SU-DHL-6 (cell line): ENCODE measurements at regions not wholly inside any gene's neighbourhood (a gene's known extent, or its start where the extent isn't known, plus 50 kb on each side); places are given as distances from the start of the nearest gene placed in this dataset.

Experiments
- H2AFZ ChIP-seq: fragments of 200-600 bp; sonication (generic); 2 replicates; pipeline ENCODE4 v1.6.1; 2014; ENCODE audit warnings: low read depth, mild to moderate bottlenecking, moderate library complexity, mixed read lengths, antibody characterized with exemption, low read length; ENCODE audit not compliant: severe bottlenecking
- H3F3A ChIP-seq: fragments of 200-600 bp; shearing (Covaris generic); 2 replicates; pipeline ENCODE4 v1.6.0; 2016; ENCODE audit warnings: antibody characterized with exemption, mild to moderate bottlenecking; ENCODE audit not compliant: insufficient read depth
- H3K27ac ChIP-seq: fragments of 200-600 bp; sonication (generic); 2 replicates; pipeline ENCODE4 v1.5.1; 2016; ENCODE audit warnings: low read depth, mild to moderate bottlenecking, low read length, moderate library complexity, mixed read lengths
- H3K27me3 ChIP-seq: fragments of 200-600 bp; sonication (generic), shearing (Covaris generic); 2 replicates; pipeline ENCODE4 v1.6.0; 2014; ENCODE audit warnings: mild to moderate bottlenecking, low read length
- H3K36me3 ChIP-seq: fragments of 200-600 bp; sonication (generic); 2 replicates; pipeline ENCODE4 v1.6.1; 2014; ENCODE audit warnings: mild to moderate bottlenecking, low read length, mixed read lengths
- H3K4me2 ChIP-seq: fragments of 300-600, 200-600 bp; shearing (Covaris generic), sonication (generic); 2 replicates; pipeline ENCODE4 v1.6.0; 2014; ENCODE audit warnings: low read length, low read depth, mild to moderate bottlenecking; ENCODE audit not compliant: poor library complexity, severe bottlenecking
- H3K4me3 ChIP-seq: fragments of 200-600 bp; sonication (generic); 2 replicates; pipeline ENCODE4 v1.5.1; 2014; ENCODE audit warnings: antibody characterized with exemption, low read length, mild to moderate bottlenecking, mixed read lengths; ENCODE audit not compliant: insufficient read depth, poor library complexity, severe bottlenecking
- H3K79me2 ChIP-seq: fragments of 200-600 bp; sonication (generic); 2 replicates; pipeline ENCODE4 v1.6.1; 2014; ENCODE audit warnings: mild to moderate bottlenecking, low read length, moderate library complexity; ENCODE audit not compliant: insufficient read depth
- H3K9ac ChIP-seq: fragments of 200-600 bp; sonication (generic); 2 replicates; pipeline ENCODE4 v1.7.0; 2014; ENCODE audit warnings: mild to moderate bottlenecking, low read length
- H3K9me2 ChIP-seq: fragments of 200-600 bp; sonication (generic); replicated peaks from 2 replicates; pipeline ENCODE4 v1.6.1; 2014; ENCODE audit warnings: low read length; ENCODE audit not compliant: insufficient read depth
- H3K9me3 ChIP-seq: fragments of 200-600 bp; sonication (generic); 2 replicates; pipeline ENCODE4 v1.6.1; 2014; ENCODE audit warnings: low read length, mixed read lengths; ENCODE audit not compliant: insufficient read depth
- H4K20me1 ChIP-seq: fragments of 200-600 bp; sonication (generic); 2 replicates; pipeline ENCODE4 v1.6.1; 2014; ENCODE audit warnings: low read depth, mild to moderate bottlenecking, antibody characterized with exemption, low read length, moderate library complexity, mixed read lengths
- EZH2phosphoT487 ChIP-seq: fragments of 200-600 bp; sonication (generic), shearing (Covaris generic); conservative IDR thresholded peaks from 2 replicates; pipeline ENCODE4 v1.6.1; 2018; ENCODE audit warnings: mild to moderate bottlenecking, antibody characterized with exemption, low read length, moderate library complexity, mixed read lengths
- TF ChIP-seq, protein P1 (sequence below): fragments of 200-600 bp; sonication (generic); IDR thresholded peaks from one replicate; pipeline ENCODE4 v1.5.1; 2017; ENCODE audit warnings: antibody characterized with exemption, mild to moderate bottlenecking, low read length, moderate library complexity; ENCODE audit not compliant: insufficient read depth, poor library complexity, severe bottlenecking

DNA sequence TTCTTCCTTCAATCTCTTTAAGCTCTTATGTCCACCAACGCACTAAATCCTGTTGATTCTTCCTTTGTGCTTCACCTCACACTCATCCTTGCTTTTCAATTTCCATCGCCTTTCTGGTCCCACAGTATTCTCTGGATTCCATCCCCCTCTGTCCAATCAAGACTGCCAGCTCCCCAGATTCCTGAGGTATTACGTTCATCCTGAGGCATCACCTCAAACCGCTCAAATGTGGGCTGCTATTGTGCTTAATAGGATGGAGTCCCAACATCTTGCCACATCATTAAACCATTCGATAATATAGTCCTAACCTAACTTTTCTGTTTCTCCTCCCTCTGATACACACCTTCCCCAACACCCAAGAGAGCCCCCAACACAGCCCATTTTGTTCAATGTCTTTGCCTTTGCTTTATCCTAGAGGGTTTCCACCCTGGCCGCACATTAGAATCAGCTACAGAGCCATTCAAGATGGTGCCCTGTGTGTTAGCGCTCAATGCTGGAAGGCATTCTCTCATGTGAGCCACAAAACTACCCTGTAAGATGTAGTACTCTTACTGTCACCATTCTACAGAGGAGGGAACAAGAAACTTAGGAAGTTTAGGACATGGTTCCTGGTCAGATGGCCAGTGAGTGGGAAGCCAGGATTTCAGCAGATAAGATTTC, 79.5 kb upstream of the LEP start:
- H3K9me3 ChIP-seq: no peaks in the 10 kb centered on the region
- TF ChIP-seq, protein P1, sequence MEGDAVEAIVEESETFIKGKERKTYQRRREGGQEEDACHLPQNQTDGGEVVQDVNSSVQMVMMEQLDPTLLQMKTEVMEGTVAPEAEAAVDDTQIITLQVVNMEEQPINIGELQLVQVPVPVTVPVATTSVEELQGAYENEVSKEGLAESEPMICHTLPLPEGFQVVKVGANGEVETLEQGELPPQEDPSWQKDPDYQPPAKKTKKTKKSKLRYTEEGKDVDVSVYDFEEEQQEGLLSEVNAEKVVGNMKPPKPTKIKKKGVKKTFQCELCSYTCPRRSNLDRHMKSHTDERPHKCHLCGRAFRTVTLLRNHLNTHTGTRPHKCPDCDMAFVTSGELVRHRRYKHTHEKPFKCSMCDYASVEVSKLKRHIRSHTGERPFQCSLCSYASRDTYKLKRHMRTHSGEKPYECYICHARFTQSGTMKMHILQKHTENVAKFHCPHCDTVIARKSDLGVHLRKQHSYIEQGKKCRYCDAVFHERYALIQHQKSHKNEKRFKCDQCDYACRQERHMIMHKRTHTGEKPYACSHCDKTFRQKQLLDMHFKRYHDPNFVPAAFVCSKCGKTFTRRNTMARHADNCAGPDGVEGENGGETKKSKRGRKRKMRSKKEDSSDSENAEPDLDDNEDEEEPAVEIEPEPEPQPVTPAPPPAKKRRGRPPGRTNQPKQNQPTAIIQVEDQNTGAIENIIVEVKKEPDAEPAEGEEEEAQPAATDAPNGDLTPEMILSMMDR: no peak
- TF ChIP-seq EZH2phosphoT487: no peak
- H3K27ac ChIP-seq: no peak overlapping the region
- no peak overlapping the region for H3K9ac ChIP-seq
- no peaks in the 10 kb centered on the region for H3K27me3 ChIP-seq
- no peaks in the 10 kb centered on the region for H3F3A ChIP-seq
- no peak overlapping the region for H3K4me3 ChIP-seq
- no peaks in the 10 kb centered on the region for H3K79me2 ChIP-seq
- H3K4me2 ChIP-seq: no peak overlapping the region
- no peaks in the 10 kb centered on the region for H3K9me2 ChIP-seq
- H3K36me3 ChIP-seq: no peaks in the 10 kb centered on the region
- no peak overlapping the region for H2AFZ ChIP-seq
- no peaks in the 10 kb centered on the region for H4K20me1 ChIP-seq

DNA sequence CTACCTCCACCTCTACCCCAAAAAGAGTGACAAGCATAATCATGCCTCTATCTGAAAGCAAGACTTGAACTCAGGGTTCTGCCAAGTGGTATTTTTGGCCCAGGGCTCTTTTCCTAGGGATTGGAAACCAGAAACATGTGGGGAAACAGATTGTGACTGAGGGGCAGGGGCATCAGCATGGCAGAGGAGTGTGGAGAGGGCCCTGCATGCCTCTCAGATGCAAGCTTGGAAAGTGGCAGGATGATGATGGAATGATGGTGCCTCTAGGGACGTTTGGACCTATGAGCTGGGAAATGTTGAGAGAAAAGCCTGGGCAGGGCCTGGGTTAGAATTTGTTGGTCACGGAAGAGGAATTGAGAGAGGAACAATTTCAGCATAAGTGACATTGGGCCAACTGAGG, 78.4 kb upstream of the LEP start:
- no peaks in the 10 kb centered on the region for H4K20me1 ChIP-seq
- no peaks in the 10 kb centered on the region for H3K79me2 ChIP-seq
- no peak overlapping the region for H3K4me3 ChIP-seq
- H2AFZ ChIP-seq: no peak overlapping the region
- no peak for TF ChIP-seq EZH2phosphoT487
- TF ChIP-seq, protein P1: no peak
- no peak overlapping the region for H3K4me2 ChIP-seq
- H3K36me3 ChIP-seq: no peaks in the 10 kb centered on the region
- no peaks in the 10 kb centered on the region for H3K9me3 ChIP-seq
- H3F3A ChIP-seq: no peaks in the 10 kb centered on the region
- no peak overlapping the region for H3K9ac ChIP-seq
- H3K9me2 ChIP-seq: no peaks in the 10 kb centered on the region
- H3K27ac ChIP-seq: no peak overlapping the region
- no peaks in the 10 kb centered on the region for H3K27me3 ChIP-seq

DNA sequence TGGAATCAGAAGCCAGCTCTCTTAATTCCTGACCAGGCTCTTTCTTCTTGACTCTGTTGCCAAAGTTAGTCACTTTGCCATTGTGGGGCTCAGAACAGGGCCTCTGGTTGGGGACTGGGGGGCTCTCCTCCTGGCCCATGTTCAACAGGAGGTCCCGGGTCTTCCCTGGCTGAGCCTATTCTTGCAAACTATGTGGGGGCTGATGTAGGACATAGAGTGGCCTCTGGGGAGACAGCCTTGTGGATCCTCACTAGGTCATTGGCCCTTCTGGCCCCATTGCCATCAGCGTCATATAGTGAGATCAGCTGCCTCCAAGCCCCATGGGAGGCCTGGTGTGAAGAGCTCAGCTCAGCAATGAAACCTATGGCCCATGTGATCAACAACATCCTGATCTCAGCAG, 77.6 kb upstream of the LEP start:
- no peak overlapping the region for H3K27ac ChIP-seq
- H4K20me1 ChIP-seq: no peaks in the 10 kb centered on the region
- no peaks in the 10 kb centered on the region for H3K36me3 ChIP-seq
- H3K9ac ChIP-seq: no peak overlapping the region
- no peak overlapping the region for H3K4me2 ChIP-seq
- no peaks in the 10 kb centered on the region for H3K79me2 ChIP-seq
- H3K9me2 ChIP-seq: no peaks in the 10 kb centered on the region
- H3K4me3 ChIP-seq: no peak overlapping the region
- H3F3A ChIP-seq: no peaks in the 10 kb centered on the region
- TF ChIP-seq EZH2phosphoT487: no peak
- TF ChIP-seq, protein P1: no peak
- no peak overlapping the region for H2AFZ ChIP-seq
- H3K27me3 ChIP-seq: no peaks in the 10 kb centered on the region
- no peaks in the 10 kb centered on the region for H3K9me3 ChIP-seq
